ENCODE measurements at regions not wholly inside any gene's neighbourhood (a gene's known extent, or its start where the extent isn't known, plus 50 kb on each side); places are given as distances from the start of the nearest gene placed in this dataset.

DNA sequence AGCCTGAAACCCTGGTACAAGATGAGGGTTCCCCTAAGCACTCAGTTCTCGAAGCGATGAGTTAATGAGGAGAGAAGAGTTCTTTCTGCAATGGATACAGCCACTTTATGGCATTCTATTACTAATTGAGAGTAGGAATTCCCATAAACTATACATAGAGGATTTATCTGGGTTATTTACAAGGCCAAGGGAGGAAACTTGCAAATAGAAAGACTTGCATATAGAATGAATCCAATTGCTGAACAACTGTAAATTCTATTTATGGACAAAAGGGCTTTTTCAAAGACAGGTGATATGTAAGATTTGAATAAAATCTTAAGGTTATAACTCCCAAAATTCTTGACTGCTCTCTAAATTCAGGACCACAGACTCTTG is 182.2 kb downstream of the PPARGC1A start:
- TF ChIP-seq POLR2A (IDR thresholded peaks at IDR 0.05; ENCODE audit: low read depth, low read length), result no peak
- no peak for TF ChIP-seq SPI1 (IDR thresholded peaks at IDR 0.05; ENCODE audit: low read depth, low read length)
- TF ChIP-seq POLR2AphosphoS5 (IDR thresholded peaks at IDR 0.05; ENCODE audit: low read depth, low read length), result no peak

Data from GM12891 (cell line).